GM12874 (cell line): ENCODE measurements at regions not wholly inside any gene's neighbourhood (a gene's known extent, or its start where the extent isn't known, plus 50 kb on each side); places are given as distances from the start of the nearest gene placed in this dataset.

Source experiments
- CTCF ChIP-seq: IDR thresholded peaks from 2 replicates; pipeline ENCODE4 v1.5.1; 2011; ENCODE audit warnings: low read depth, mild to moderate bottlenecking, control low read depth, low read length, moderate library complexity; ENCODE audit not compliant: insufficient read depth

- no peak for TF ChIP-seq CTCF
Measured at GRCh38 chr1:112790920-112791722, 76.0 kb upstream of the PPM1J start.

GRCh38 chr1:112788561-112788960 lies 73.4 kb upstream of the PPM1J start:
- no peak for TF ChIP-seq CTCF

DNA sequence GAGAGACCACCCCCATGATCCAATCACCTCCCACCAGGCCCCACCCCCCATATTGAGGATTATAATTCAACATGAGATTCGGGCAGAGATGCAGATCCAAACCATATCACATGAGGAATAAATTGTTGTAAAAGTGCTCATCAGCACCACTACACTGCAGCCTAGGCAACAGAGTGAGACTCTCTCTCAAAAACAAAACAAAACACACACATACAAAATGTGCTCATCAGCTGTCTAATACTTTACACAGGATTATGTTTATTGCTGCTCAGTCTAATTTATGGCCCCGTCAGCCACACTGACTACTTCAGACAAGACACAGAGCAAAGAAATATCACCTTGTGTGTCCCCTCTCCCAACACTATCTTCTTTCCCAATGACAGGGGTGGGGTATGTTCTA lies 72.9 kb upstream of the PPM1J start:
- no peak for TF ChIP-seq CTCF

DNA sequence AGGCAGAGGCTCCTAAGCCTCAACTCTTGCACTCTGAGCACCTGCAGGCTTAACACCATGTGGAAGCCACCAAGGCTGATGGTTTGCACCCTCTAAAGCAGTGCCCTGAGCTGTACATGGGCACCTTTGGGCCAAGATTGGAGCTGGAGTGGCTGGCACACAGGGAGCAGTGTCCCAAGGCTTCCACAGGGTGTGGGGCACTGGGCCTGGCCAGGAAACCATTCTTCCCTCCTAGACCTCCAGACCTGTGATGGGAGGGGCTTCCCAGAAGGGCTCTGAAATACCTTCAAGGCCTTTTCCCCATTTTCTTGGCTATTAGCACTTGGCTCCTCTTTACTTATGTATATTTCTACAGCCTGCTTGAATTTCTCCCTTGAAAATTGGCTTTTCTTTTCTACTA lies 67.9 kb upstream of the PPM1J start:
- no peak for TF ChIP-seq CTCF

DNA sequence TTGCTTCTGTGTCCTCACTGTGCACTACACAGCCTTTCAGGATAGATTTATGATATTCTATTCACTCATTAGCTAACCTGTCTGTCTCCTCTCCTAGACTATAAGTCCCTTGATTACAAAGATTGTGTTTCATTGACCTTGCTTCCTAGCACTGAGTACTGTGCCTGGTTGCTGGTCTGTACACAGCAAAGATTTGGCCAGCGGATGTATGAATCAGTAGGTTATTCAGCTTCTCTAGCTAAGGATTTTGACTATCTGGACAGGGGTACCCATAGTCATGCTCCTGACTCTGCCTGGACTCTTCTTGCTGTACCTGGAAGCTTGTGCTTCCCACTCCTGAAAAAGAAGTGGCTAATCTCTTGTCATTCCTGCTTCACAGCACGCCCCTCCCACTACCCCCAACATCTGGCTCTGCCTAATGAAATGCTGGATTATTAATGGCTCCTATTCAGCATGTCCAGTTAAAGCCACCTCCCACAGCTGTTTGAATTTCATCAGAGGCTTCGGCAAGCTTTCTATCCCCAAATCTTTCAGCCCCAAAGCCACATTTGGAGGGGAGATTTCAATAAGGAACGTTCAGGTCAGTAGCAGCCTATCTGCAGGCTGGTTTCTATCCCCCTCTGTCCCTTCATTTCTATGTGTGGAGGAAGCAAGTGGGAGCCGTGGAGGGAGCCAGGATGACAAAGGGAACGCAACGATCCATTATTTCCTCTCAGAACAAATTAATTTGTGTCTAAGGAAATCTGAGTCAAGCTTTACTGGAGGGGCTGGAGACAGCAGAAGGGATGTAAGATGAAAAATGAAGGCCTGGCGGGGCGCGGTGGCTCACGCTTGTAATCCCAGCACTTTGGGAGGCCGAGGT lies 64.8 kb upstream of the PPM1J start:
- TF ChIP-seq CTCF = no peak

- TF ChIP-seq CTCF = no peak
Measured at GRCh38 chr1:112778137-112778536, 63.0 kb upstream of the PPM1J start.

- TF ChIP-seq CTCF = no peak
Measured at GRCh38 chr1:112776688-112777087, 61.6 kb upstream of the PPM1J start.
